ENCODE measurements at regions not wholly inside any gene's neighbourhood (a gene's known extent, or its start where the extent isn't known, plus 50 kb on each side); places are given as distances from the start of the nearest gene placed in this dataset.

DNA sequence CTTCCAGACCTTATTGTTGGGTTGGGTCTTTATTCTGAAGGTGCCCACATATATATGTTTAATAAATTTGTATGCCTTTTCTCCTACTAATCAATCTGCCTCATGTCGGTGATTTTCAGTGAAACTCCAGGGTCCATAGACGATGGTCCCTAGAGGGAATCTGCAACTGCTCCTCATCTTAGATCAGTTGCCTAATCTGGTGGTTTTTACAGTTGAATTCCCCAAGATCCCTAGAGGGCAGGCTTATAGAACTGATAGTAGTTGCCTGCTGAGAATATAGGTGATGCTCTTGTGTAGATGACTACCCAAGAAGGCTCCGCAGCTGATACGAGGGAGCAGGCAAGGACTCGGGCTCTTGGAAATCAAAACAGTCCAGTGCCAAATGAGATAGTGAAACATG, 619.2 kb upstream of the C16orf82 start:
- H3K36me3 Mint-ChIP-seq (ENCODE audit: insufficient read depth, unreplicated experiment): no peaks in the 10 kb centered on the region
- ChIA-PET POLR2A (no interaction called here), CTCF (no interaction called here)
- DNase-seq (ENCODE audit: unreplicated experiment): no peak
- no peaks in the 10 kb centered on the region for H3K27me3 Mint-ChIP-seq (ENCODE audit: insufficient read depth, unreplicated experiment)
- H3K9me3 Mint-ChIP-seq (ENCODE audit: unreplicated experiment): peaks cover 25% of the 10 kb centered on the region
- BruUV-seq (replicated peaks): no TSS peak
- intact Hi-C loops (cut with micrococcal nuclease): no loop called here
- no peaks in the 10 kb centered on the region for H3K4me1 Mint-ChIP-seq (ENCODE audit: insufficient read depth, unreplicated experiment)
- TF ChIP-seq, protein P1, sequence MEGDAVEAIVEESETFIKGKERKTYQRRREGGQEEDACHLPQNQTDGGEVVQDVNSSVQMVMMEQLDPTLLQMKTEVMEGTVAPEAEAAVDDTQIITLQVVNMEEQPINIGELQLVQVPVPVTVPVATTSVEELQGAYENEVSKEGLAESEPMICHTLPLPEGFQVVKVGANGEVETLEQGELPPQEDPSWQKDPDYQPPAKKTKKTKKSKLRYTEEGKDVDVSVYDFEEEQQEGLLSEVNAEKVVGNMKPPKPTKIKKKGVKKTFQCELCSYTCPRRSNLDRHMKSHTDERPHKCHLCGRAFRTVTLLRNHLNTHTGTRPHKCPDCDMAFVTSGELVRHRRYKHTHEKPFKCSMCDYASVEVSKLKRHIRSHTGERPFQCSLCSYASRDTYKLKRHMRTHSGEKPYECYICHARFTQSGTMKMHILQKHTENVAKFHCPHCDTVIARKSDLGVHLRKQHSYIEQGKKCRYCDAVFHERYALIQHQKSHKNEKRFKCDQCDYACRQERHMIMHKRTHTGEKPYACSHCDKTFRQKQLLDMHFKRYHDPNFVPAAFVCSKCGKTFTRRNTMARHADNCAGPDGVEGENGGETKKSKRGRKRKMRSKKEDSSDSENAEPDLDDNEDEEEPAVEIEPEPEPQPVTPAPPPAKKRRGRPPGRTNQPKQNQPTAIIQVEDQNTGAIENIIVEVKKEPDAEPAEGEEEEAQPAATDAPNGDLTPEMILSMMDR (IDR thresholded peaks at IDR 0.05; ENCODE audit: unreplicated experiment): no peak
- H3K27ac Mint-ChIP-seq (ENCODE audit: low read depth, unreplicated experiment): no peak overlapping the region
- no peak overlapping the region for H3K4me3 Mint-ChIP-seq (ENCODE audit: unreplicated experiment)

DNA sequence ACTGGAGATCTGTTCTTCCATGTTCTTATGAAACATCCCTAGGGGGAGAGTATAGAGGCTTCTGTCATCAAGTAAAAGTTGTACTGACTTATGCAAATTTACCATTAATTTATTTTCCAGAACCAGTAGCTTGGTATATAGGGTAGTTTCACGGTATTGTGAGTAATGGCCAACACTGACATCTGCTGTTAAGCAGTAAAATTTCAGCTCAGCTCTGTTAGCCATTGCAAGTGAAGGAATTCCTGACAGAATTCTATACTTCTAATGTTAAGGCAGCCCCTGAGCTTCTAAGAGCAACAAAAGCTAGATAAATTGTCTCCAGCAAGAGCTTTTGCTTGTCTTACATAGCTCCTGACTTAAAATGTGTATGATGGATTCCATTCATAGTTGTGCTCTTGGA, 613.5 kb upstream of the C16orf82 start:
- POLR2A ChIA-PET: no interaction called here
- H3K4me3 Mint-ChIP-seq (ENCODE audit: unreplicated experiment): no peak overlapping the region
- H3K9me3 Mint-ChIP-seq (ENCODE audit: unreplicated experiment): peaks cover 34% of the 10 kb centered on the region
- no peaks in the 10 kb centered on the region for H3K27me3 Mint-ChIP-seq (ENCODE audit: insufficient read depth, unreplicated experiment)
- intact Hi-C loops (cut with micrococcal nuclease): no loop called here
- CTCF ChIA-PET: no interaction called here
- no peaks in the 10 kb centered on the region for H3K36me3 Mint-ChIP-seq (ENCODE audit: insufficient read depth, unreplicated experiment)
- no peak overlapping the region for H3K27ac Mint-ChIP-seq (ENCODE audit: low read depth, unreplicated experiment)
- no peak for DNase-seq (ENCODE audit: unreplicated experiment)
- TF ChIP-seq, protein P1 (IDR thresholded peaks at IDR 0.05; ENCODE audit: unreplicated experiment): no peak
- H3K4me1 Mint-ChIP-seq (ENCODE audit: insufficient read depth, unreplicated experiment): no peaks in the 10 kb centered on the region
- no TSS peak for BruUV-seq (replicated peaks)

- no peaks in the 10 kb centered on the region for H3K4me1 Mint-ChIP-seq (ENCODE audit: insufficient read depth, unreplicated experiment)
- H3K4me3 Mint-ChIP-seq (ENCODE audit: unreplicated experiment): no peak overlapping the region
- intact Hi-C loops (cut with micrococcal nuclease): no loop called here
- no peaks in the 10 kb centered on the region for H3K27me3 Mint-ChIP-seq (ENCODE audit: insufficient read depth, unreplicated experiment)
- ChIA-PET CTCF (no interaction called here), POLR2A (no interaction called here)
- H3K27ac Mint-ChIP-seq (ENCODE audit: low read depth, unreplicated experiment): no peak overlapping the region
- BruUV-seq (replicated peaks): no TSS peak
- TF ChIP-seq, protein P1 (IDR thresholded peaks at IDR 0.05; ENCODE audit: unreplicated experiment): no peak
- H3K36me3 Mint-ChIP-seq (ENCODE audit: insufficient read depth, unreplicated experiment): no peaks in the 10 kb centered on the region
- no peak for DNase-seq (ENCODE audit: unreplicated experiment)
- H3K9me3 Mint-ChIP-seq (ENCODE audit: unreplicated experiment): peaks cover 42% of the 10 kb centered on the region
These were observed 612.6 kb upstream of the C16orf82 start for GRCh38 chr16:26454102-26454501.

- DNase-seq (ENCODE audit: unreplicated experiment): no peak
- H3K4me3 Mint-ChIP-seq (ENCODE audit: unreplicated experiment): no peak overlapping the region
- POLR2A ChIA-PET: no interaction called here
- H3K9me3 Mint-ChIP-seq (ENCODE audit: unreplicated experiment): peaks cover 52% of the 10 kb centered on the region
- no peaks in the 10 kb centered on the region for H3K36me3 Mint-ChIP-seq (ENCODE audit: insufficient read depth, unreplicated experiment)
- CTCF ChIA-PET: no interaction called here
- TF ChIP-seq, protein P1 (IDR thresholded peaks at IDR 0.05; ENCODE audit: unreplicated experiment): no peak
- no peak overlapping the region for H3K27ac Mint-ChIP-seq (ENCODE audit: low read depth, unreplicated experiment)
- no peaks in the 10 kb centered on the region for H3K4me1 Mint-ChIP-seq (ENCODE audit: insufficient read depth, unreplicated experiment)
- no peaks in the 10 kb centered on the region for H3K27me3 Mint-ChIP-seq (ENCODE audit: insufficient read depth, unreplicated experiment)
- intact Hi-C loops (cut with micrococcal nuclease): no loop called here
- BruUV-seq (replicated peaks): no TSS peak
These were observed 610.7 kb upstream of the C16orf82 start for GRCh38 chr16:26456074-26456473.

Data from MCF 10A (cell line).